GM19035 (cell line): ENCODE measurements at regions not wholly inside any gene's neighbourhood (a gene's known extent, or its start where the extent isn't known, plus 50 kb on each side); places are given as distances from the start of the nearest gene placed in this dataset.

Source experiments
- ATAC-seq: cut with Tn5 transposase; IDR thresholded peaks from one replicate; pipeline ENCODE4 v1.9.1; 2021; ENCODE audit not compliant: unreplicated experiment

DNA sequence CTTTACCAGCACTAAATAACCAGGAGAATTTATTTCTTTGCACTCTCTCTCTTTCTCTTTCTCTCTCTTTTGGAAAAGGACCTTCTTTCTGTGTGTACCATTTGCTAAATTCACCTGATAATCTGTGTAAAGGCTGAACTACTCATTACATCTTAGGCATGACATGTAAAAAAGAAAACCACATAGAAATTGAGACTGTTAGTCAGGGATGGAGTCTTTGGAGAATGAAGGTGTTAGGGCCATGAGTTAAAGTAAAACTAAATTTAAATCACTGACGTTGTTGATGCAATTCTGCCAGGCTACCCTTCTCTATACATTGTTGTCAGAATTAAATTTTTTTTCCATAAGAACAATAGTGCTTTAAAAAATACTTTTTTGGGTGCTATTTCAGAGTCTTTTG lies 263.3 kb downstream of the PTEN start:
- ATAC-seq, result no peak

DNA sequence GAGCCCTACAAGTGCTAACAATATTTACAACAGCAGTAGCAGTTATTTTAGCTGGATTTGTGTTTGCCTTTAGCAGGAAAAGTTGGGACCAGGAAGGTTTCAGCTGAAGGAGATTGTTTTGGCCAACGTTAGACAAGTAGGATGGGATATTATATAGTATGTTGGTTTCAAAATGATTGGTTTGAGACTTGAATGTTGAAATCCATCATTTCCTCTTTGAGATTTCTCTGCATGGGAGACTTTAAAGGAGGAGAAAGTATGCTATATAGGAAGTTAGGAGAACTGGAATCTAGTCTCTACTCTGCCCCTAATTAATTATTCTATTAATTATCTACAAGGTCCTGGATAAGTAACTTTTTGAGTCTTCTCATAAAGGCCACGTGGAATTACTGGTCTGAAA lies 263.8 kb downstream of the PTEN start:
- no peak for ATAC-seq

DNA sequence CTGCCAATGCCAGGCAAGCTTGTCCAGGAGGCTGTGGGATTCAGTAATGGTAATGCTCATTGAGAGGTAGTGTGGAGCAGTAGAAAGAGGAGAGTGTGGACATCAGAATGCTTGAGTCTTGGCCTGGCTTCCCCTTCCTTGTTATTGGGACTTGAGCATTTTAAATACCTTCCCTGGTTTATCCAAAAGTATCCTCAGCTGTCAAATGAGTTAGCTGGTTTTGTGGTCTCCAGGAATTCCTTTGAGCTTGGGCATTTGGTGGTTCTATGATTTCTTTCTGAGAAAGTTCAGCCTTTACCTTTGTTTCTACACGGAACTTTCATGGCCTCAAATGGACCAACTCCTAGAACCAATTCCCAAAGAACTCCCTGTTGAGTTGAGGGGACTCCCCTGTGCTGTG lies 264.3 kb downstream of the PTEN start:
- no peak for ATAC-seq

DNA sequence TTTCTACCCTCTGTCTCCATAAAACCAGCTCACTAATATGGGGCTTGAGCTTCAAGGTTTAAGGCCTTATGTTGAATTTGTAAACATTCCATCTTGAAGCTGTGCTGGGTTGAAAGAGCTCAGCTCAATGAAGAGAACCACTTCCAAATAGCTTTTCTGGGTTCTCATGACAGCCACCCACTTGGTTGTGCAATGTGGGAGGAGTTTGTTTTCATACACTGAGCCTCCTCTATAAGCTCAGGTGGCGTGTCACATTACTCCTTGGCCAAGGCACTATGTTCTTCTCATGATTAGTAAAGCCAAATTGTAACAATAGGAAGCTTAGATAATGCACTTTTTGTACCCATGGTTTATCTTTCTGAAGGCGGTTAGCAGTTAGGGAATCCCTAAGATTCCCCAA lies 265.6 kb downstream of the PTEN start:
- no peak for ATAC-seq

DNA sequence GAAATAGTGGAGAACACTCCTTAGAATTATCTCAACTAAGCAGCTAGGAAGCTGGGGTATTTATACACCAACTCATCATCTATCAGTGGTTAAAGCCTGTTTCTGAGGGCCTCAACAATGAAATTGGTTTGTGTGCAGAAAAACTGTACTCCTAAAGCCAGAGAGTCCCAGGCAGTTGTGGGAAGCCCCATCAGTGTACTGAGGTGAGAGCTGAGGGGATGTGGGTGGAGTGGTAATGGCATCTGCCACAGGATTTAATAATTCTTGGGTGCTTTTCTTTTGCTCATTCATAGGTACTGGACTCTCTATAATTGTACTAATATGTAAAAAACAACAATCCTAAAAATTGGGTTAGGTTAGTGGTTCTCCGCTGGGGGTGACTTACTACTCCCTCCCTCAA lies 267.5 kb downstream of the PTEN start:
- ATAC-seq, result no peak

DNA sequence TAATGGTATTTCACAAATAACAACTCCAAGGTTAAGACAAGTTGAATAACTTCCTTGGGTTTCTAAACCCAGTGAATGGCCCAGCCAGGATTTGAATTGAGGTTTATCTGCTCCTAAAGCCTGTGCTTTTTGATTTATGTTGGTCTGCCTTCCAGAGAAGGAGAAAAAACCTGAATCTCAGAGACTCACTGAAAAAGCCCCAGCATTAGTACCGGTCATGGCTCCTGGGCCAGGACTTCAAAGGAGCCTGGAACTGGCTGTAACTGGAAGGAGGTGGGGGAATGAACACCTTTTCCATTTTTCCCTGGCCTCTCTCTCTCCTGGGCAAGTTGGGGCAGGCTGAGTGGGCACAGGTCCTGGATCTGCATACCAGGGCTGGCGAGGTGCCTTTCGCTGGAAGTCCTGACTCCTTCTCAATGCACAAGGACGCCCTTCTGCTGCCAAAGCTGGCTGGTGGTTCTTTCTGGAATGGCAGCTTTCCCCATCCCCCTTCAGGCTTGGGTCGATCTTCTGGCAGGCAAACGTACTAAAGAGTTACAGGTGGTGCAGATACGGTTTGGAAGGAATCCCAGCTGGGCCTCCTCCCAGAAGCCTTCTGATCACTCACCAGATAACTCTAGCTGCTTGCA lies 268.2 kb downstream of the PTEN start:
- no peak for ATAC-seq

DNA sequence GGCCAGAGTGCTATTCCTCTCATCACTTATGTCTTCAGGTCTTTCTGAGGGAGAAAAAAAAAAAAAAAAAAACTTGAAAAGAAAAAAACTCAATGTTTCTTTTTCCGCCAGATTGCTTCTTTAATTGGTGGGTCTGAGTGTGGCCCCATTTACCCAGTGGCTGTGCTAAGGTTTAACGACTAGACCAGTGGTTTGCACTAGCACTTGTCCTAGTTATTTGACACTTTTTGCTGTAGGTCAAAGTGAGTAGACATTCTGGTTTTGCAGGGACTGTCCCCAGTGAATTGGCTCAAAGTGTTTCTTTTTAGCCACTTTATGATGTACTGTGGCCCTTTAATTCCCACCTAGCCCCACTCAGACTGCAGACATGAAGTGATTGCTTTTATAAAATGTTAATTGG lies 273.3 kb downstream of the PTEN start:
- ATAC-seq, result no peak

DNA sequence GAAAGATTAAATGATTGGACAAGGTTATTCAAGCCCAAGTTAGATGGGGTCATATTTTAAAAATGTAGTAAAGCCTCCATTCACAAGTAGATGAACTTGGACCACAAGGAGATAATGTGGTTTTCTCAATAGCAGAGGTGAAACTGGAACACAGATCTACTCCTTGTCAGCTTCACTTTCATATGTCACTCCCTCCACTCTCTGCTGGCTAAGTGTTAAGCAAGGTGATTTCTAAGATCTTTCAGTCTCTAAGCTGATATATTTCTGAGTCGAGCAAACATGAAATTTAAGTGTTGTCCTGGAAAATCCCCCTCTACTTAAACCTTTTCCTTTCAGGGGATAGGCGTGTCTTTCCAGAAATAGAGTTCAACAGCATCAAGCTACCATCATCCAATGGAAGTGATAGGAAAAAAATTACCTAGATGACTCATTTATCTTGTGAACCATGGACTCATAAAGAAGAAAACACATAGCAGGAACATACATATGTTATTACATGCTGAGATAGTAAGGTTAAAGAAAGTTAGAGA lies 275.0 kb downstream of the PTEN start:
- peak; percentile 91 for ATAC-seq

DNA sequence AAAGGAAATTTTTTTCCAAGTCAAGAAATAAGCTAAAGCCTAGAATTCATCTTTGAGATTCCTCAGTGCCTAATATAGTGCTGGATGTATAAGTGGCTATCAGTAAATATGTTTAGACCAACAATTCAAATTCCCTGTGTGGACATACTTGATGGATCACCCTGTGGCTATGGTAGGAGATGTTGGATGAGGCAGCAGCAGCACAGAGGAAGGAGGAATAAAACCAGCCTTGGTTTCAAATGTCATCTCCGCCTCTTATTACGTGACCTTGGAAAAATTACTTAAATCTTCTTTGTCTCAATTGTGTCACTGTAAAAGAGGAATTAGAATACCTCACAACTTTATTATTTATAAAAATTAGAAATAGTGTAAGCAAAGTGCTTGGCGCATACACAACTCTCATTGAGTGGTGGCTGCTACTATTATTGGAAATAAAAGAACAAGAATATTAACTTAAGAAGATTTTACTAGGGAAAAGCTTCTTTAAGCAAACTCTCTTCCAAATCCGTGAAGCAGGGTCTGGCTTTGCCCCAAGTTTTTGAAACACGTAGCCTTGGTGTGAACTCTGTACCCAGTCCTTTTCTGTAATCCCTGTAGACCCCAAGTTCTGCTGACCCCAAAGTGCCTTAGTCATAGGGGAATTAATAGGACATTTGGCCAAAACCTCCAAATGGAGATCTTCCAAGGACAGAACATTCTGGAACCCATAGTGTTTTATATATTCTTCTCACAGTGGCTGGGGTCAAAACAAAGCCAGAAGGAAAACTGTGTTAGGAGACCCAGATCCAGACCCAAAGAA lies 283.8 kb downstream of the PTEN start:
- no peak for ATAC-seq

DNA sequence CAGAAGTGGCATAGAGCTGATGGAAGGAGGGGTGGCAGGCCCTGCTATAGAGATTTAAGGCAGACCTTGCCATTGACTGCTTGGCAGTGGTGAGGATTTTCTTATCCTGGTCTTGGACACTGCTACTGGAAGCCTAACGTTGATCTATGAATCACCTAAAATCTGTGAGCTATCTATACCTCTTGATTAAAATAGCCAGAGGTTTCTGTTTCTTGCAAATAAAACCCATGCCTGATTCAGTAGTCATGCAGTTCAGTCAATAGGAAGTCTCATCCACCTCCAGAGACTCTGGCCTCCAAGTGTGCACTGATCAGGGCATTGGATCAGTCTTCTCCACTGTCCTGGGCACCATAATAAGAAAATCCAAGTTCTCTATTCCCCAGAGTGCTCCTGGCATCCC lies 286.5 kb downstream of the PTEN start:
- ATAC-seq, result no peak

DNA sequence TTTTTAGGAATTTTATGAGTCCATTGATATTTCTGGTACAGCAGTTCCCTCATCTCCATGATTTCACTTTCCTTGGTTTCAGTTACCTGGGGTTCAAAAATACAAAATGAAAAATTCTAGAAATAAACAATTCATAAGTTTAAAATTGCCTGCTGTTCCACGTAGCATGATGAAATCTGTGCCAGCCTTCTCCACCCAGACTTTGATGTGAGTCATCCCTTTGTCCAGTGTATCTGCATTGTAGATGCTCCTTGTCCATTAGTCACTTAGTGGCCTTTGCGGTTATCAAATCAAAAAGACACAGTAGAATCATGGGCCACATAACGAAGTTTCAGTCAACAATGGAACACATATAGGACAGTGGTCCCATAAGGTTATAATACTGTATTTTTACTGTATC lies 286.9 kb downstream of the PTEN start:
- ATAC-seq, result no peak

DNA sequence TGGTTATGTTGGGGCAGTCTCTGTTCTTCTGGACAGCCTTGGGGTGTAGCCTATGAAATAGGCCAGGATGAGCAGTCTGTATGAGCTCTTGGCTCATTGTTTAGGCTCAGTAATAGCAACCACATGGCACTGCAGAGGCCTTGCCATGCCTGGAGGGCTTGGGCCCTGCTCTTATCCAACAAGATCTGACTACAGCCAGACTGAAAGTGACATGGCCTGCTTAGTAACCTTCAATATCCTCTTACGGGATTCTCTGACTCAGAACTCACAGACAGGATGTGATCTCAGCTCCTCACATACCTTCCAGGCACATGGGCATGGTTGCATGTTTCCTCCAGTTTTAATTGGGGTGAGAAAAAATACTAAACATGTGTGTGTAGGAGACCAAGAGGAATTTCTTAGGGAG lies 289.3 kb downstream of the PTEN start:
- ATAC-seq, result peak; percentile 71

DNA sequence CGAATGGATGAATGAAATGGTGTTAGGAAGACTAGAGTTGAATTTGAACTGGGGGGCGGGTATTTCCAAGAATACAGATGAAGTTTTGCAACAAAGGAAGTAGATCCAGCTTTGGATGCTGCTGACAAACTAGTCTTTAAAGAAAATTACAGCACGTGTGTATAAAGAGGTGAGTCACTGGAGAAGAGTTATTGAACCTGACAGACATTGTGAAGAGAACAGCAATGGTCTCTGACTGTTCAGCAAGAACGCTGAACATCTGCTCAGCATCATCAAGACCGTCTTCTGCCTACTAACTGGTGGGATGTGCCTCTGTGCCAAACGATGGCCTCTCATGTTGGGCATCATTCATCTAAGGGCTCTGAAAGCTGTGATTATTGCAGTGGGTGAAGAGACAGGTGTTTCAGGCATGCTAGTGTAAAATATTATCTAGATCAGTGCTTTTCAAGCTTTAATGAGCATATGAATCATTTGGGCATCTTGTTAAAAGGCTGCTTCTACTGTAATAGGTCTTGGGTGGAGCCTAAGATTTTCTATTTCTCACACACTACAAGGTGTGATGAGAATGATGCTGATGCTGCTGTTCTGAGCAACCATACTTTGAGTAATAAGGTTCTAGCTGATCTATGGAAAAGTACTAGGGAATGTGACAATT lies 291.3 kb downstream of the PTEN start:
- no peak for ATAC-seq

DNA sequence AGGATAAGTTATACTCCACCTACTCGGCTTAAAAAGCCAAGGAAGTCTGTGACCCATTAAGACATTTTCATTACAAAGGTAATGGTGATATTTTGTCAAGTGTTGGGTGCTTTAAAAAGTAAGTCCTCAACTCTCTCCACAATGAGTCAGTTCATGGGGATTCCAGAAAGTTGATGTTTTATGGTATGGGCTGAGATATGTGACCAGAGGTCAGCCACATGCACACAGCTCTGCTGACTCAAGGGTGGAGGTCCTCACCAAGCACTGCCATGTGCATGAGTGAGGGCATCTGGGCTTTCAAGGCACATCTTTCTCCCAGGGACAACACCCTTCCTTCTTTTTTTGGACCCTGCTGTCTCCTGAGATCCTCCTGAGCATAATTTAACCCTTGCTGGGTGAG lies 292.9 kb downstream of the PTEN start:
- ATAC-seq, result no peak

DNA sequence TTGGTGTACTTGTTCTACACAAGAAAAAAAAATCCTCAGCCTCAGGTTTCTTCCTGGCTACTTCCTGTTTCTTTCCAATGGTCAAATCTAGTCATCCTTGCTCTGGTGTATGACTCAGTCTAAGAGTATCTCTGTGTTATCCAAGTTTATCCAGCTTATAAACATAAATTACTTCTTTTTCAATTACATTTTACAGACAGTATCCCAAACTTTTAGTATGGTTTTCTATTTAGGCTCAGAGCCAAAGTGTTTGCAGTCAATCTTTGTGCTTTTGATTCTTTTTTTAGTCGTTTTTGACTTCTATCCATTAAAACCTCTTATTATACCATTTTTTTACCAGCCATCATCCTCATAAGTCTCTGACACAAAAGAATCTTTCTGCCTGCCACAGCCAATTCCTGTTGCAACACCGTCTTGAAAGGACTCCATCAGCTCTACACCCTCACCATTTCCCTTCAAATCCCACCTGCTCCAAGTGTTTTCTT lies 294.6 kb downstream of the PTEN start:
- no peak for ATAC-seq

DNA sequence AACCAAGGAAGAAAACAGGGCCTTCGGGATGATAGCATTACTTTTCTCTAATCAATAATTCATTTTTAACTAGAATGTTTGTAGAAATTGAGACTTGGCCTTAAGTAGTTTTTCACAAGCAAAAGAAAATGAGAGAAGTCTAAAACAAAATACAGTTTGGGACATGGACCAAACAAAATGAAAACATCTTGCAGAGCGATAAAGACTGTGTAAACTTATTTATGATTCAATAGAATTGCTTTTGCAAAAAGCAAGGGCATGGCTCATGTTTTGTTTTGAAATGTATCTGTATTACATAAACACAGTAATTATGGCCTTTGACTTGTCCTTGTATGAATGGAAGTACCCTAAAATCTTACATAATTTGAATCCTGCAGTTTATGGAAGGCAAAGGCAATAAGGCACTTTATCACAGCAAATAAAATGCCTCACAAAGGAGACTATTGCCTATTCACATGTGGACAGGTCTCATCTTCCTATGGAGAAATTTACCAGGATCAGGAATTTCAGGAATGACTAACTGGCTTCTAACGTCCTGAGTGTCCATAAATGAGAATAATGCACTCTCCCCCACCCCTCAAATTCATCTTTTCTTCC lies 295.2 kb downstream of the PTEN start:
- ATAC-seq, result no peak

DNA sequence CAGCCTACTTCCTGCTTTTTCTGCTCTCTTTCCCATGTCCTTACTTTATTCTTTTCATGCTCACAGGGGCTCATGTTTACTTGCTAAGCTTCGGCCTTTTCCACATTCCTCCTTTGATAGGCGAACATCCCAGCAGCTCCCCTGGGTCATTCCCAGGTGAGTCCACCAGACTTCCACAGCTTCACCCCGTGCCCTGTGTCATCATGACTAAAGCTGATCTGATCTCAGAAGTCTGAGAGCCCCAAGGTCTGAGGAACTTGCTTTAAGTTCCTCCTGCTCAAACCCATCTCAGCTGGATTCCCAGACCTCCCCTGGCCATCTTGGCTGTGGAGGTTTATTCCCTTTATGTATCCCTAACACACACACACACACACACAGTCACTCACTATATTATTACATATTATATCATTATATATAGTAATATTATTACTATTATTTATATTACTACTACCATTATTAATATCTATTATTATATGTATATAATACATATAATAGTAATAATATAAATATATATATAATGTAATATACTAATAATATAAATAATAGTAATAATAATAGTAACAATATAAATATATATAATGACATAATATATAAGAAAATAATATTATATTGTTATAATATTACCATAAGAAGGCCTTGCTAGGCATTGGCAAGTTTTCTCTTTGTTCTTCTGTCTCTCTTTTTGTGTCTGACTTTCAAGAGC lies 295.9 kb downstream of the PTEN start:
- ATAC-seq, result no peak

DNA sequence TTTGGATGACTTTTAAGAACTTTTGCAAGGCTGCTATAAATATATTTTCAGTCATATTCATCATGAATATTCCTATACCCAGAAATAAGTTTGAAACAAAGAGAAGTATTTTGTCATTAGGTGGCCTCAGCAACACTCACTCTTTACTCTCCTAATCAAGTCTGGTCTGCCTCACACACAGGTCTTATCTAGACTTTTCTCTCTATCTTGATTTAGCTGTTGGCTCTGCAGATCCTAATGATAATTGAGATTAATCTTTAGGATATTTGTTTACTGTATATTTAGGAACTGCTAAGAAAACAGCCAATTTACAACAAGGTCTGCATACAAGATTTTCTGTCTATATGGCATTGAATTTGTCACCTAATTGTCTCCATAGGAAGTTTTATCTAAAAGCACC lies 297.6 kb downstream of the PTEN start:
- no peak for ATAC-seq

DNA sequence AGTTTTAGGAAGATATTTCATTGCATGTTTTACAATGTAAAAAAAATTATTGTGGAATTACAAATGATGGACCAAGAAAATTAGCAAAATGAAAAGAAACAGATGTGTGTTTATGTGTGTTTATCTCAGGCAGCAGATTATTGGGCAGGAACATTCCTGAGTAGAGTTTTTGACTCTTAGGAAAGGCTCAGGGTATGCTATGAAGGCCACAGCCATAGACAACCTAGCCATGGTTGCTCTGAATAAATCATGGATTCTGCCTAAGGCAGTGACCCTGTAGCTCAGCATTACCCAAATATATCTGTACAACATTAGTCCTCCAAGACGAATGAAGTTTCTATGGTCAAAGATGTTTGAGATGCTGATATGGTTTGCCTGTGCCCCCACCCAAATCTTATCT lies 298.3 kb downstream of the PTEN start:
- ATAC-seq, result no peak

DNA sequence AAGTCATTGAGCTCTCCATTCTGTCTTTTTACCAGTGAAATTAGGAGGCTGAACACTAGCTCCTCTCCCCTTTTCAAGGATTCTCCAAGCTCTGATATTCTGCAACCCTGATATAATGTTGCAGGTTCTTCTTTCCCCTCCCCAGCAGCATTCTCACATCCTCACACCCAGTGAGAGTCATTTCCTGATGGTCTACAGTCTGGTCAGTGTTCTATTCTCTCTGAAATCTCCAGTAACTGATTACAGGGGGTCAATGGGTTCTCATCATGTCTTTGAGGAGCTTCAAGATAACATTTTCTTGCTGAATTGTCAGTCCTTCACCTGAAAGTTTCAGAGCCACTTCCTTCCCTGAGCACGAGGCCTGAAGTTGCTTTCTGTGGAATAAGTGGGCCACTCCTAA lies 299.4 kb downstream of the PTEN start:
- no peak for ATAC-seq

DNA sequence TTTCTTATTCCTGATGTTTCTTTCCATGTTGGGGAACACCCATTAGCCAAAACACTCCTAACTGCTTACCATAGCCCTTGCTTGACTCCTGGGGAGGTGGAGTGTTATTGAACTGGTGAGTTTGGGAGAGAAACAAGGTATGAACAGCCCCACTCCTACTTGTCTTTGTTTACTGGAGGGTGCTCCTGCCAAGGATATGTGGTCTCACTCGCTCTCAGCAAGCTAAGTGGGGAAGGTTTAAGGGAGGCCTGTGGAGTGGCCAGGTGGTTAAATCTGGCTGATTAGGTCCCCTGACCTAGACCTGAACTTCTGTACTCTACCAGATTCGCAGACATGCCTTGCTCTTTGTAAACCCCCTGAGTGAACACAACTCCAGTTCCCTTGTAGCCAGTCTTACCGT lies 300.1 kb downstream of the PTEN start:
- no peak for ATAC-seq
